Esophagus squamous epithelium (tissue), 5 donors: ENCODE measurements at regions not wholly inside any gene's neighbourhood (a gene's known extent, or its start where the extent isn't known, plus 50 kb on each side); places are given as distances from the start of the nearest gene placed in this dataset.

Experiments used
- DNase-seq: peaks from one replicate; lab custom pipeline; 2025; lab: John Stamatoyannopoulos, UW
- H3K27ac ChIP-seq, 4 donors: fragments of 200-600 bp; sonication (generic); one replicate each; pipeline ENCODE4 v1.5.1; 2016 to 2019; ENCODE audit warnings: mild to moderate bottlenecking in 1 of 4
- H3K27me3 ChIP-seq, 4 donors: fragments of 200-600 bp; sonication (generic); 1 replicate in 3 of 4; 2 replicates in 1 of 4; pipeline versions ENCODE4 v1.5.1 to v1.6.0; 2017 to 2021; ENCODE audit warnings: antibody characterized with exemption in 1 of 4
- H3K36me3 ChIP-seq, 3 donors: fragments of 200-600 bp; sonication (generic); one replicate each; pipeline ENCODE4 v1.5.1; 2016 to 2019
- H3K4me1 ChIP-seq, 3 donors: fragments of 200-600 bp; sonication (generic); one replicate each; pipeline ENCODE4 v1.5.1; 2017 to 2019
- H3K4me3 ChIP-seq, 4 donors: fragments of 200-600 bp; sonication (generic); 1 replicate in 3 of 4; 2 replicates in 1 of 4; pipeline ENCODE4 v1.5.1; 2016 to 2019; ENCODE audit warnings: mild to moderate bottlenecking in 2 of 4, moderate library complexity in 1 of 4
- H3K9me3 ChIP-seq, 3 donors: fragments of 200-600 bp; sonication (generic); one replicate each; pipeline ENCODE4 v1.5.1; 2016 to 2019
- POLR2A ChIP-seq, 4 donors: fragments of 450-650 bp; IDR thresholded peaks; one replicate each; pipeline ENCODE4 v1.6.1; 2017; ENCODE audit warnings: antibody characterized with exemption in 4 of 4, mild to moderate bottlenecking in 4 of 4, moderate library complexity in 3 of 4
- WGBS, 2 donors: methylation state at CpG; one replicate each; pipeline ENCODE4 v1.1.5; 2018; 5-methylcytosine and 5-hydroxymethylcytosine counted together
- intact Hi-C: fragments of 100-400 bp; cut with DNase I; formaldehyde crosslinking; loops from one replicate; pipeline ENCODE4 v1.15.0; 2022
- TF ChIP-seq, protein P1 (sequence below), 6 experiments: fragments of 450-650 bp in 4 of 6; fragments of 200-600 bp in 2 of 6; sonication (generic) in 2 of 6; IDR thresholded peaks; one replicate each; pipeline ENCODE4 v1.5.1; 2016 to 2019; ENCODE audit warnings: antibody characterized with exemption in 6 of 6, mild to moderate bottlenecking in 4 of 6, moderate library complexity in 4 of 6
- donor health status: DM: yes; HTN: yes; CAD: no.

GRCh38 chr12:92276276-92276675, 130.6 kb upstream of the BTG1 start:
- no peaks in the 10 kb centered on the region for H3K9me3 ChIP-seq
- TF ChIP-seq, protein P1, sequence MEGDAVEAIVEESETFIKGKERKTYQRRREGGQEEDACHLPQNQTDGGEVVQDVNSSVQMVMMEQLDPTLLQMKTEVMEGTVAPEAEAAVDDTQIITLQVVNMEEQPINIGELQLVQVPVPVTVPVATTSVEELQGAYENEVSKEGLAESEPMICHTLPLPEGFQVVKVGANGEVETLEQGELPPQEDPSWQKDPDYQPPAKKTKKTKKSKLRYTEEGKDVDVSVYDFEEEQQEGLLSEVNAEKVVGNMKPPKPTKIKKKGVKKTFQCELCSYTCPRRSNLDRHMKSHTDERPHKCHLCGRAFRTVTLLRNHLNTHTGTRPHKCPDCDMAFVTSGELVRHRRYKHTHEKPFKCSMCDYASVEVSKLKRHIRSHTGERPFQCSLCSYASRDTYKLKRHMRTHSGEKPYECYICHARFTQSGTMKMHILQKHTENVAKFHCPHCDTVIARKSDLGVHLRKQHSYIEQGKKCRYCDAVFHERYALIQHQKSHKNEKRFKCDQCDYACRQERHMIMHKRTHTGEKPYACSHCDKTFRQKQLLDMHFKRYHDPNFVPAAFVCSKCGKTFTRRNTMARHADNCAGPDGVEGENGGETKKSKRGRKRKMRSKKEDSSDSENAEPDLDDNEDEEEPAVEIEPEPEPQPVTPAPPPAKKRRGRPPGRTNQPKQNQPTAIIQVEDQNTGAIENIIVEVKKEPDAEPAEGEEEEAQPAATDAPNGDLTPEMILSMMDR (IDR thresholded peaks at IDR 0.05) = no peak
- DNase-seq = no peak
- no peaks in the 10 kb centered on the region for H3K27me3 ChIP-seq
- H3K27ac ChIP-seq = no peak overlapping the region
- no peak overlapping the region for H3K4me3 ChIP-seq
- 82 to 100% methylated on average over 1 of the region's 1 CpG for WGBS, 2 donors
- H3K4me1 ChIP-seq = peaks cover 0 to 19% (median 0%) of the 10 kb centered on the region in 3 donors
- intact Hi-C loops = no loop called here
- H3K36me3 ChIP-seq = no peaks in the 10 kb centered on the region

GRCh38 chr12:92275443-92276154, 130.0 kb upstream of the BTG1 start:
- H3K27me3 ChIP-seq = no peaks in the 10 kb centered on the region
- no peak overlapping the region for H3K4me3 ChIP-seq
- WGBS, 2 donors = 68 to 74% methylated on average over 7 of the region's 7 CpGs
- no peaks in the 10 kb centered on the region for H3K9me3 ChIP-seq
- TF ChIP-seq, protein P1 (IDR thresholded peaks at IDR 0.05) = no peak
- no peak for TF ChIP-seq POLR2A (IDR thresholded peaks at IDR 0.05)
- H3K4me1 ChIP-seq = peaks cover 0 to 26% (median 0%) of the 10 kb centered on the region in 3 donors
- DNase-seq = no peak
- H3K36me3 ChIP-seq = no peaks in the 10 kb centered on the region
- no peak overlapping the region for H3K27ac ChIP-seq
- intact Hi-C loops = no loop called here

- no peak for DNase-seq
- intact Hi-C loops = no loop called here
- no peak for TF ChIP-seq POLR2A (IDR thresholded peaks at IDR 0.05)
- TF ChIP-seq, protein P1 (IDR thresholded peaks at IDR 0.05) = no peak
- Histone ChIP-seq H3K4me3 (no peak overlapping the region), H3K9me3 (no peaks in the 10 kb centered on the region), H3K27ac (peak overlapping the region in 2 of 4 donors; percentile 53 to 62), H3K4me1 (peaks cover 0 to 33% (median 0%) of the 10 kb centered on the region in 3 donors), H3K36me3 (no peaks in the 10 kb centered on the region), H3K27me3 (no peaks in the 10 kb centered on the region)
- WGBS, 2 donors = 50 to 57% methylated on average over 2 of the region's 2 CpGs
Observed at GRCh38 chr12:92273076-92273475, 127.4 kb upstream of the BTG1 start.

DNA sequence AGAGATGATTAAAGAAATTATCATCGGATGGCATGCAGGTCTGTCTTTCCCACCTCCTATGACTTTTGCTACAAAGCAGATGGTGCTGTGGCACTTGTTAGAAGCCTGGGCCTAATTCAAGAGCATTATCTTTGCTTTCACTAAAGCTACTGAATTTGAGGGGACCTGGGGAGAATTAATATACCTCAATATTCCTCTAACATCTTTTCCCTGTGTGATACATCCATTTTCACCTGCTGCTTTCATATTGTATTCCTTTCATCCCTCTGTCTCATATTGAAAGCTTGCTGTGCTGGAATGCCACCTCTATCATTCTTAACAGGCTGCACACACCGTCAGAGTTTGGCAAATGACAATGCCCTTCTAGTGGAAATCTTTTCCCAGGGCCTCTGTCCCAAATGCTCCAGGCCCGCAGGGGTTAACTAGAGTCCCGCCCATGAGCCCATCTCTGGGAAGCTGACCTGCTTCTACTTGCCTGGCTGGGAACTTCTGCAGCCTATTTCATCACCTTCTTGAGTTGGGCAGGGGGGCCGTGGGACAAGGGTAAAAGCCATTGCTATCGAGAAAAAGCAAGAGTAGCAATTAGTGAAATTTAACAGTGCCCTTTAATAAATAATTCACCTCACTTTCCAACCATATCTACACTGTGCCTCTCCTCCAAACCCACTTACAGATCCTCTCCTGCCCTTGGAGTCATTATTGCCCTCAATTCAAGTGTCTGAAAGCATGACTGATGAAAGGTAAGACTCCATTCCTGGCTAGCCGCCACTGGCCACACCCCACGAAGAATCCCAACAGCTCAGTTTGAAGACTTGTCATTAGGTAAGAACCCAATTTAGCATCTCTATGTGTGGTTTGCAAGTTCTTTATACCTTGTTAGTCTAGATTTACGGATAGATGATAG, 126.7 kb upstream of the BTG1 start:
- no peak for TF ChIP-seq POLR2A (IDR thresholded peaks at IDR 0.05)
- TF ChIP-seq, protein P1 (IDR thresholded peaks at IDR 0.05) = no peak
- H3K27ac ChIP-seq = peak overlapping the region; percentile 27 to 62 (median 50)
- no peak for DNase-seq

DNA sequence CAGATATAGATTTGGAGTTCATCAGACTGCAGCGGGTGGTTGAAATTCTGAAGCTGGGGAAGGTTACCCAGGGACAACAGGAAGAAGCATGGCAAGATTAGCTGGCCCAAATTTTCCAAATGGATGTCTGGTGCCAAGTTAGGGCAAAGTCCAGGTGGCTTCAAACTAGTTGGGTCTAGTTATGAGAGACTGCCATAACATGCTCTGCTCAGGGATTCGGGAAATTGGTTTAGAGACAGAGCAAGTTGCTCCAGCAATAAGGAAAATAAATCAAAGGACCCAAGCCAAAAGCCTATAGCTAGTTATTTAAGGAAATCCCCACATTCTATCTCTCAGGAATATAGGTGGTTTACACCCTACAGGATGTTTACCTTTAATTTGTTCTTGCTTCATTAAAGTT, 125.7 kb upstream of the BTG1 start:
- no peak for TF ChIP-seq POLR2A (IDR thresholded peaks at IDR 0.05)
- TF ChIP-seq, protein P1 (IDR thresholded peaks at IDR 0.05) = no peak
- peaks cover 0 to 41% (median 0%) of the 10 kb centered on the region in 3 donors for H3K4me1 ChIP-seq
- no peaks in the 10 kb centered on the region for H3K9me3 ChIP-seq
- peak overlapping the region; percentile 27 to 53 (median 46) for H3K27ac ChIP-seq
- intact Hi-C loops = no loop called here
- H3K27me3 ChIP-seq = no peaks in the 10 kb centered on the region
- H3K4me3 ChIP-seq = no peak overlapping the region
- 41 to 53% methylated on average over 2 of the region's 2 CpGs for WGBS, 2 donors
- no peak for DNase-seq
- H3K36me3 ChIP-seq = no peaks in the 10 kb centered on the region

More for the DNA sequence above, 126.7 kb upstream of the BTG1 start:
- Histone ChIP-seq H3K27me3 (no peaks in the 10 kb centered on the region), H3K4me1 (peaks cover 0 to 41% (median 0%) of the 10 kb centered on the region in 3 donors), H3K4me3 (no peak overlapping the region), H3K36me3 (no peaks in the 10 kb centered on the region), H3K9me3 (no peaks in the 10 kb centered on the region)
- intact Hi-C loops = no loop called here
- WGBS, 2 donors = 38 to 55% methylated on average over 9 of the region's 9 CpGs
